HL-60 (cell line): ENCODE measurements at regions not wholly inside any gene's neighbourhood (a gene's known extent, or its start where the extent isn't known, plus 50 kb on each side); places are given as distances from the start of the nearest gene placed in this dataset.

Experiments
- DNase-seq, 2 experiments: peaks; one replicate each; pipeline ENCODE4 v3.0.0-alpha.2; 2010 to 2020; ENCODE audit warnings: low read depth in 1 of 2, low spot score in 1 of 2
- H3K27ac ChIP-seq: fragments of 250-450 bp; sonication (Bioruptor Pico); replicated peaks from 2 replicates; pipeline ENCODE4 v1.5.1; 2020; ENCODE audit warnings: mild to moderate bottlenecking, moderate library complexity
- H3K27me3 ChIP-seq: fragments of 250-450 bp; sonication (Bioruptor Pico); 2 replicates; pipeline ENCODE4 v1.5.1; 2021; ENCODE audit warnings: mild to moderate bottlenecking, moderate library complexity; ENCODE audit not compliant: insufficient read depth, poor library complexity, severe bottlenecking
- H3K4me3 ChIP-seq: replicated peaks from 2 replicates; pipeline ENCODE4 v1.5.1; 2011; ENCODE audit warnings: mild to moderate bottlenecking, control low read depth, low read length; ENCODE audit not compliant: insufficient read depth
- CTCF ChIP-seq: IDR thresholded peaks from one replicate; pipeline ENCODE4 v1.5.1; 2011; ENCODE audit warnings: low read length, control low read depth, inconsistent platforms; ENCODE audit not compliant: insufficient read depth
- GABPA ChIP-seq: IDR thresholded peaks from 2 replicates; pipeline ENCODE4 v1.6.1; 2012; ENCODE audit warnings: low read depth
- POLR2AphosphoS5 ChIP-seq: IDR thresholded peaks from 2 replicates; pipeline ENCODE4 v1.6.1; 2012; ENCODE audit warnings: low read depth
- REST ChIP-seq: IDR thresholded peaks from 2 replicates; pipeline ENCODE4 v1.6.1; 2012; ENCODE audit warnings: low read depth; ENCODE audit not compliant: insufficient replicate concordance
- SPI1 ChIP-seq: IDR thresholded peaks from 2 replicates; pipeline ENCODE4 v1.6.1; 2012; ENCODE audit warnings: low read depth, mild to moderate bottlenecking, borderline replicate concordance

GRCh38 chr3:107919239-107919638, 171.6 kb downstream of the CD47 start:
- DNase-seq, result no peak
- TF ChIP-seq SPI1 (peak; percentile 74; the same call in 1 of the 2 replicates), GABPA (no peak), POLR2AphosphoS5 (no peak), REST (no peak)

GRCh38 chr3:107916171-107916570, 174.7 kb downstream of the CD47 start:
- Histone ChIP-seq H3K27me3 (no peaks in the 10 kb centered on the region), H3K27ac (no peak overlapping the region), H3K4me3 (no peak overlapping the region)
- TF ChIP-seq POLR2AphosphoS5 (no peak), GABPA (no peak), SPI1 (no peak)
- no peak for DNase-seq

More at GRCh38 chr3:107919239-107919638, 171.6 kb downstream of the CD47 start:
- Histone ChIP-seq H3K27ac (no peak overlapping the region), H3K4me3 (no peak overlapping the region), H3K27me3 (no peaks in the 10 kb centered on the region)

DNA sequence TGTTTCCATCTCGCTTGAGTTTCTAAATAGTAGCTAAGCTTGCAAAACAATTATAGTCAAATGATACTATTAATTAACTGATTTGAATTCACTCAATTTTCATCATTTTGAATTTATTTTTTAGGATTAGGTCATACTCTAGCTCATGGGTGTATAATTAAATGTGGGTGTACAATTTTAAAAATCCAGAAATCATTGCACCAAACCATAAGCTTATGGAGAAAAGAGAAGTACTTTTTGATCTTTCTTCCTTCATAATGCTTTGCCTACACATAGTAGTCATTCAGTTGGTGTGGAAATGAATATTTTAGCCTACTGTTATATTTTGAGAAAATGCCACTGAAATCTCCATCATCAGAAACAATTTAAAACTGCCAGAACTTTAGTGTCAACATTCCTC, 175.1 kb downstream of the CD47 start:
- H3K27ac ChIP-seq, result no peak overlapping the region
- no peak for DNase-seq
- TF ChIP-seq POLR2AphosphoS5 (no peak), GABPA (no peak), REST (no peak)

DNA sequence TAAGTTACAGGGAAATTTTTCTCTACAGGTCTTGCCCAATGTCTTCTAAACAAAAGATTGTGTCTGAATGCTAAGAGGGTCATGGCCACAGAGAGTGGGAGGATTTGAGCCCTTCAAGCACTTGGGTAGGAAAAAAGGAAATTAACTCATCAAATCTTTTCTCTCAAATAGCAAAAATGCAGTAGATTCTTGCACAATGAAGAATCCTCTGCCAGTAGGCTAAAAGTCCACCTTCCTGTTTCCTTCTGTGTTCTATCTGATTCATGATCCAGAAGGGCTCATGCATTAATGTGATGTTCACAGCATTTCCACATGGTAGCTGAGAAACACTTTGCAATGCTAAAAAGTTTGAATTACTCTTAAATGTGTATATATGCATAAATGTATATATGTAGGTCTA, 177.1 kb downstream of the CD47 start:
- TF ChIP-seq GABPA (no peak), SPI1 (no peak), REST (no peak), POLR2AphosphoS5 (no peak), CTCF (no peak)
- Histone ChIP-seq H3K27me3 (no peaks in the 10 kb centered on the region), H3K27ac (no peak overlapping the region), H3K4me3 (no peak overlapping the region)
- peak in 1 of 2 experiments; percentile 10 for DNase-seq

More for the DNA sequence above, 175.1 kb downstream of the CD47 start:
- Histone ChIP-seq H3K27me3 (no peaks in the 10 kb centered on the region), H3K4me3 (no peak overlapping the region)
